ENCODE measurements at regions not wholly inside any gene's neighbourhood (a gene's known extent, or its start where the extent isn't known, plus 50 kb on each side); places are given as distances from the start of the nearest gene placed in this dataset.

DNA sequence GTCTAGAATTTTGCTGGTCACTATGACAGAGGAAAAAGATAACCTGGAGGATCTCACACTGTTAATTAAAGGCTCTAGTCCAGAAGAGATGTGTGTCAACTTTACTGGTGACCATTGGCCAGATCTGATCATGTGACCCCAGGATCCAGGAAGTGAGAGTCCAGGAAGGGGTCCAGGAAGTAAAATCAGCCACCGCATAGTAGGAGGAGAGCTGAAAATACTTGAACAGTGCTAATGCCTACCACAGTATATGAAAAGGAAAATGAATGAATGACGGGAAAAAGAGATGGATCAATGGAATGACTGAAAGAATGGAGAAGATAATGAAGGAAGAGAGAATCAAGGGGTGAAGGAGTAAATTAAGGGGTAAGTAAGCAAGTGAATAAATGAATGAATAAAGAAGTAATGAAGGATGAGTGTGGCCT lies 415.3 kb downstream of the RPS24 start:
- Histone ChIP-seq H3K4me1 (ENCODE audit: control insufficient read depth in 1 of 2, low read depth in 2 of 2) (peaks cover 0 to 22% of the 10 kb centered on the region in 2 donors), H3K27ac (no peak overlapping the region), H3K36me3 (no peaks in the 10 kb centered on the region), H3K27me3 (replicated peaks; ENCODE audit: insufficient read depth) (no peaks in the 10 kb centered on the region), H3K9me3 (no peaks in the 10 kb centered on the region), H3K4me3 (no peak overlapping the region)
- DNase-seq (ENCODE audit: low spot score) (no peak), ATAC-seq (ENCODE audit: insufficient number of reproducible peaks, low FRiP score, low read depth) (no peak)
- no peak for TF ChIP-seq CTCF (IDR thresholded peaks at IDR 0.05)

DNA sequence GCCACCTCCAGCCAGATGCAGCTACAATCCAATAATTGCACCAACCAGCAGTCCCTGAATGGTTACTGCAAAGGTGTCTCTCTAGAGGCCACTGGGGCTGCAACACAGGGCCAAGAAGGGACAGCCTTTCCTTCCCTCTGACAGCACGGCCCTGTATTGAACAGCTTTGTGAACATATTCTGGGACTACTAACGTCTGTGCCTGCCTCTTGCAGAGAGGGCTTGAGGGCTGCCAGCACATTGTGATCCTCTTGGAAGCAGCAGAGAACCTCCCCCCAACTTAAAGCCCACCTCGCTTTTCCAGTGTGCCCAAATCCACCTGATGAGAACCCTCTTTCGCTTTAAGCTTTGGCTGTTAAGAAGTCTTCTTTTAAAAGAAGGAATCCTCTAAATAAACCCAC lies 415.9 kb downstream of the RPS24 start:
- Histone ChIP-seq H3K9me3 (no peaks in the 10 kb centered on the region), H3K4me1 (ENCODE audit: control insufficient read depth in 1 of 2, low read depth in 2 of 2) (peaks cover 0 to 22% of the 10 kb centered on the region in 2 donors), H3K27me3 (replicated peaks; ENCODE audit: insufficient read depth) (no peaks in the 10 kb centered on the region), H3K27ac (no peak overlapping the region), H3K36me3 (no peaks in the 10 kb centered on the region), H3K4me3 (no peak overlapping the region)
- no peak for TF ChIP-seq CTCF (IDR thresholded peaks at IDR 0.05)
- ATAC-seq (ENCODE audit: insufficient number of reproducible peaks, low FRiP score, low read depth) (no peak), DNase-seq (ENCODE audit: low spot score) (no peak)

DNA sequence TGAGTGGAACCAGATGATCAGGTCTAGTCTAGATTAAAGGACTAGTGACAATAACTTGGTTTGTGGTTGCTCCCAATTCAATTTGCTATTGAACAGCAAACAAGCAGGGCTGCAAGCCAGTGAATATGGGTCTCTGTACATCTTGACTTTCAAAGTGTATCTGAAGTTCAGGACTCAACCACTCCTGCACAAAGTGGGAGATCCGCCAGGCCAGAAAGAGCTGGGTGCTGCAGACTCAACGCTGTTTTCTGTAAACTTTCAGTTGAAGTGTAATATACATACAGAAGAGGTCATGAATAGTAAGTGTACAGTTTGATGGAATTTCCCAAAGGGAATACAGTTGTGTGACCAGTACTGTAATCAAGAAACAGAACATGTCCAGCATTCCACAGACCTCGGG lies 416.6 kb downstream of the RPS24 start:
- no peak for TF ChIP-seq CTCF (IDR thresholded peaks at IDR 0.05)
- Histone ChIP-seq H3K9me3 (no peaks in the 10 kb centered on the region), H3K4me3 (no peak overlapping the region), H3K4me1 (ENCODE audit: control insufficient read depth in 1 of 2, low read depth in 2 of 2) (peaks cover 0 to 22% of the 10 kb centered on the region in 2 donors), H3K27ac (no peak overlapping the region), H3K27me3 (replicated peaks; ENCODE audit: insufficient read depth) (no peaks in the 10 kb centered on the region), H3K36me3 (no peaks in the 10 kb centered on the region)
- no peak for ATAC-seq (ENCODE audit: insufficient number of reproducible peaks, low FRiP score, low read depth)
- DNase-seq (ENCODE audit: low spot score), result no peak

GRCh38 chr10:78450807-78451485 lies 417.3 kb downstream of the RPS24 start:
- no peak for TF ChIP-seq CTCF (IDR thresholded peaks at IDR 0.05)
- no peak overlapping the region for H3K4me3 ChIP-seq

GRCh38 chr10:78451592-78451991 lies 417.9 kb downstream of the RPS24 start:
- ATAC-seq (ENCODE audit: insufficient number of reproducible peaks, low FRiP score, low read depth), result no peak

More at GRCh38 chr10:78450807-78451485, 417.3 kb downstream of the RPS24 start:
- no peaks in the 10 kb centered on the region for H3K27me3 ChIP-seq (replicated peaks; ENCODE audit: insufficient read depth)
- H3K9me3 ChIP-seq, result no peaks in the 10 kb centered on the region
- H3K27ac ChIP-seq, result no peak overlapping the region
- DNase-seq (ENCODE audit: low spot score) (no peak), ATAC-seq (ENCODE audit: insufficient number of reproducible peaks, low FRiP score, low read depth) (no peak)
- H3K36me3 ChIP-seq, result no peaks in the 10 kb centered on the region
- H3K4me1 ChIP-seq (ENCODE audit: control insufficient read depth in 1 of 2, low read depth in 2 of 2), result peaks cover 0 to 22% of the 10 kb centered on the region in 2 donors

More at GRCh38 chr10:78451592-78451991, 417.9 kb downstream of the RPS24 start:
- Histone ChIP-seq H3K4me1 (ENCODE audit: control insufficient read depth in 1 of 2, low read depth in 2 of 2) (peaks cover 0 to 16% of the 10 kb centered on the region in 2 donors), H3K27ac (no peak overlapping the region), H3K4me3 (no peak overlapping the region), H3K36me3 (no peaks in the 10 kb centered on the region), H3K9me3 (no peaks in the 10 kb centered on the region), H3K27me3 (replicated peaks; ENCODE audit: insufficient read depth) (no peaks in the 10 kb centered on the region)
- no peak for DNase-seq (ENCODE audit: low spot score)
- no peak for TF ChIP-seq CTCF (IDR thresholded peaks at IDR 0.05)

Measured in thoracic aorta (tissue), 2 donors.